ENCODE measurements at regions not wholly inside any gene's neighbourhood (a gene's known extent, or its start where the extent isn't known, plus 50 kb on each side); places are given as distances from the start of the nearest gene placed in this dataset.

- DNase-seq = no peak
- no peak overlapping the region for H3K4me3 ChIP-seq (ENCODE audit: low read length)
- H3K36me3 ChIP-seq (ENCODE audit: insufficient read depth, low read length) = no peaks in the 10 kb centered on the region
- no peak overlapping the region for H3K9ac ChIP-seq (ENCODE audit: low read length)
- no peaks in the 10 kb centered on the region for H3K9me3 ChIP-seq (ENCODE audit: low read length)
- H4K20me1 ChIP-seq (ENCODE audit: insufficient read depth, low read depth, low read length) = no peaks in the 10 kb centered on the region
- H3K79me2 ChIP-seq (ENCODE audit: low read length) = no peaks in the 10 kb centered on the region
- H3K9me2 ChIP-seq (replicated peaks; ENCODE audit: insufficient read depth, low read length) = no peaks in the 10 kb centered on the region
- H3K4me1 ChIP-seq (ENCODE audit: low read length) = no peaks in the 10 kb centered on the region
- H3K4me2 ChIP-seq (ENCODE audit: low read depth, low read length, poor library complexity, severe bottlenecking) = no peak overlapping the region
- H3K27ac ChIP-seq (ENCODE audit: low read length) = no peak overlapping the region
- H3K27me3 ChIP-seq (ENCODE audit: low read length) = no peaks in the 10 kb centered on the region
- no peak overlapping the region for H2AFZ ChIP-seq (ENCODE audit: low read length)
These were observed 853.0 kb upstream of the EPHA7 start for GRCh38 chr6:94272327-94272726.

GRCh38 chr6:94270091-94270948, 851.0 kb upstream of the EPHA7 start:
- no peak for DNase-seq
- no peaks in the 10 kb centered on the region; the same call in 1 of the 2 replicates for H3K9me3 ChIP-seq (ENCODE audit: low read length)
- no peaks in the 10 kb centered on the region for H3K4me1 ChIP-seq (ENCODE audit: low read length)
- H3K79me2 ChIP-seq (ENCODE audit: low read length) = no peaks in the 10 kb centered on the region
- H3K27me3 ChIP-seq (ENCODE audit: low read length) = no peaks in the 10 kb centered on the region
- H3K4me3 ChIP-seq (ENCODE audit: low read length) = no peak overlapping the region
- no peak overlapping the region for H3K27ac ChIP-seq (ENCODE audit: low read length)
- no peaks in the 10 kb centered on the region for H4K20me1 ChIP-seq (ENCODE audit: insufficient read depth, low read depth, low read length)
- H3K36me3 ChIP-seq (ENCODE audit: insufficient read depth, low read length) = no peaks in the 10 kb centered on the region
- no peak overlapping the region for H2AFZ ChIP-seq (ENCODE audit: low read length)
- no peak overlapping the region for H3K4me2 ChIP-seq (ENCODE audit: low read depth, low read length, poor library complexity, severe bottlenecking)
- no peak overlapping the region for H3K9ac ChIP-seq (ENCODE audit: low read length)
- no peaks in the 10 kb centered on the region for H3K9me2 ChIP-seq (replicated peaks; ENCODE audit: insufficient read depth, low read length)

GRCh38 chr6:94269256-94269655, 849.9 kb upstream of the EPHA7 start:
- Histone ChIP-seq H3K9me3 (ENCODE audit: low read length) (no peaks in the 10 kb centered on the region; the same call in none of the 2 replicates), H3K79me2 (ENCODE audit: low read length) (no peaks in the 10 kb centered on the region), H3K4me1 (ENCODE audit: low read length) (no peaks in the 10 kb centered on the region), H3K4me2 (ENCODE audit: low read depth, low read length, poor library complexity, severe bottlenecking) (no peak overlapping the region), H3K27me3 (ENCODE audit: low read length) (no peaks in the 10 kb centered on the region), H2AFZ (ENCODE audit: low read length) (no peak overlapping the region), H3K4me3 (ENCODE audit: low read length) (no peak overlapping the region), H4K20me1 (ENCODE audit: insufficient read depth, low read depth, low read length) (no peaks in the 10 kb centered on the region), H3K27ac (ENCODE audit: low read length) (no peak overlapping the region), H3K36me3 (ENCODE audit: insufficient read depth, low read length) (no peaks in the 10 kb centered on the region), H3K9ac (ENCODE audit: low read length) (no peak overlapping the region), H3K9me2 (replicated peaks; ENCODE audit: insufficient read depth, low read length) (no peaks in the 10 kb centered on the region)
- DNase-seq = no peak

GRCh38 chr6:94260765-94261164, 841.4 kb upstream of the EPHA7 start:
- H4K20me1 ChIP-seq (ENCODE audit: insufficient read depth, low read depth, low read length) = no peaks in the 10 kb centered on the region
- H3K27ac ChIP-seq (ENCODE audit: low read length) = no peak overlapping the region
- no peak overlapping the region for H3K4me2 ChIP-seq (ENCODE audit: low read depth, low read length, poor library complexity, severe bottlenecking)
- H3K27me3 ChIP-seq (ENCODE audit: low read length) = no peaks in the 10 kb centered on the region
- no peak for DNase-seq
- no peak overlapping the region for H3K9ac ChIP-seq (ENCODE audit: low read length)
- no peaks in the 10 kb centered on the region for H3K36me3 ChIP-seq (ENCODE audit: insufficient read depth, low read length)
- no peaks in the 10 kb centered on the region for H3K4me1 ChIP-seq (ENCODE audit: low read length)
- no peak overlapping the region for H2AFZ ChIP-seq (ENCODE audit: low read length)
- peaks cover 13% of the 10 kb centered on the region for H3K9me3 ChIP-seq (ENCODE audit: low read length)
- H3K9me2 ChIP-seq (replicated peaks; ENCODE audit: insufficient read depth, low read length) = no peaks in the 10 kb centered on the region
- H3K79me2 ChIP-seq (ENCODE audit: low read length) = no peaks in the 10 kb centered on the region
- H3K4me3 ChIP-seq (ENCODE audit: low read length) = no peak overlapping the region

- no peak for DNase-seq
- peaks cover 4% of the 10 kb centered on the region; the same call in 1 of the 2 replicates for H3K9me3 ChIP-seq (ENCODE audit: low read length)
- H3K79me2 ChIP-seq (ENCODE audit: low read length) = no peaks in the 10 kb centered on the region
- H3K9ac ChIP-seq (ENCODE audit: low read length) = no peak overlapping the region
- no peaks in the 10 kb centered on the region for H3K4me1 ChIP-seq (ENCODE audit: low read length)
- H3K27ac ChIP-seq (ENCODE audit: low read length) = no peak overlapping the region
- H3K27me3 ChIP-seq (ENCODE audit: low read length) = no peaks in the 10 kb centered on the region
- H2AFZ ChIP-seq (ENCODE audit: low read length) = no peak overlapping the region
- no peak overlapping the region for H3K4me3 ChIP-seq (ENCODE audit: low read length)
- no peaks in the 10 kb centered on the region for H3K9me2 ChIP-seq (replicated peaks; ENCODE audit: insufficient read depth, low read length)
- H3K4me2 ChIP-seq (ENCODE audit: low read depth, low read length, poor library complexity, severe bottlenecking) = no peak overlapping the region
- no peaks in the 10 kb centered on the region for H4K20me1 ChIP-seq (ENCODE audit: insufficient read depth, low read depth, low read length)
- H3K36me3 ChIP-seq (ENCODE audit: insufficient read depth, low read length) = no peaks in the 10 kb centered on the region
These were observed 835.3 kb upstream of the EPHA7 start for GRCh38 chr6:94254689-94255088.

- H3K9ac ChIP-seq (ENCODE audit: low read length) = no peak overlapping the region
- no peaks in the 10 kb centered on the region for H3K9me2 ChIP-seq (replicated peaks; ENCODE audit: insufficient read depth, low read length)
- H3K36me3 ChIP-seq (ENCODE audit: insufficient read depth, low read length) = no peaks in the 10 kb centered on the region
- no peaks in the 10 kb centered on the region for H3K79me2 ChIP-seq (ENCODE audit: low read length)
- DNase-seq = no peak
- no peaks in the 10 kb centered on the region for H3K4me1 ChIP-seq (ENCODE audit: low read length)
- H3K27me3 ChIP-seq (ENCODE audit: low read length) = no peaks in the 10 kb centered on the region
- no peaks in the 10 kb centered on the region for H3K9me3 ChIP-seq (ENCODE audit: low read length)
- no peak overlapping the region for H2AFZ ChIP-seq (ENCODE audit: low read length)
- H3K27ac ChIP-seq (ENCODE audit: low read length) = no peak overlapping the region
- no peak overlapping the region for H3K4me3 ChIP-seq (ENCODE audit: low read length)
- no peak overlapping the region for H3K4me2 ChIP-seq (ENCODE audit: low read depth, low read length, poor library complexity, severe bottlenecking)
- H4K20me1 ChIP-seq (ENCODE audit: insufficient read depth, low read depth, low read length) = no peaks in the 10 kb centered on the region
These were observed 832.5 kb upstream of the EPHA7 start for GRCh38 chr6:94251878-94252277.

GRCh38 chr6:94245395-94245794, 826.0 kb upstream of the EPHA7 start:
- H3K4me3 ChIP-seq (ENCODE audit: low read length) = no peak overlapping the region
- H3K9me2 ChIP-seq (replicated peaks; ENCODE audit: insufficient read depth, low read length) = no peaks in the 10 kb centered on the region
- H2AFZ ChIP-seq (ENCODE audit: low read length) = no peak overlapping the region
- H3K27ac ChIP-seq (ENCODE audit: low read length) = no peak overlapping the region
- DNase-seq = no peak
- no peak overlapping the region for H3K4me2 ChIP-seq (ENCODE audit: low read depth, low read length, poor library complexity, severe bottlenecking)
- no peaks in the 10 kb centered on the region for H3K4me1 ChIP-seq (ENCODE audit: low read length)
- no peaks in the 10 kb centered on the region for H3K79me2 ChIP-seq (ENCODE audit: low read length)
- H3K9ac ChIP-seq (ENCODE audit: low read length) = no peak overlapping the region
- no peaks in the 10 kb centered on the region for H3K9me3 ChIP-seq (ENCODE audit: low read length)
- H3K27me3 ChIP-seq (ENCODE audit: low read length) = no peaks in the 10 kb centered on the region
- H4K20me1 ChIP-seq (ENCODE audit: insufficient read depth, low read depth, low read length) = no peaks in the 10 kb centered on the region
- no peaks in the 10 kb centered on the region for H3K36me3 ChIP-seq (ENCODE audit: insufficient read depth, low read length)

DNA sequence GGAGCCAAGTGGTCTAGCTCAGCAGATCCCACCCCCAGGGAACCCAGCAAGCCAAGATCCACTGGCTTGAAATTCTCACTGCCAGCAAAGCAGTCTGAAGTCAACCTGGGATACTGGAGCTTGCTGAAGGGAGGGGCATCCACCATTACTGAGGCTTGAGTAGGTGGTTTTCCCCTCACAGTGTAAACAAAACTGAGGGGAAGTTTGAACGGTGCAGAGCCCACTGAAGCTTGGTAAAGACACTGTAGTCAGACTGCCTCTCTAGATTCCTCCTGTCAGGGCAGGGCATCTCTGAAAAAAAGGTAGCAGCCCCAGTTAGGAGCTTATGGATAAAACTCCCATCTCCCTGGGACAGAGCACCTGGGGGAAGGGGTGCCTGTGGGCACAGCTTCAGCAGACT, 819.5 kb upstream of the EPHA7 start:
- Histone ChIP-seq H3K9ac (ENCODE audit: low read length) (no peak overlapping the region), H3K36me3 (ENCODE audit: insufficient read depth, low read length) (no peaks in the 10 kb centered on the region), H3K4me3 (ENCODE audit: low read length) (no peak overlapping the region), H3K27ac (ENCODE audit: low read length) (no peak overlapping the region), H3K79me2 (ENCODE audit: low read length) (no peaks in the 10 kb centered on the region), H4K20me1 (ENCODE audit: insufficient read depth, low read depth, low read length) (no peaks in the 10 kb centered on the region), H3K27me3 (ENCODE audit: low read length) (no peaks in the 10 kb centered on the region), H2AFZ (ENCODE audit: low read length) (no peak overlapping the region), H3K4me1 (ENCODE audit: low read length) (no peaks in the 10 kb centered on the region), H3K4me2 (ENCODE audit: low read depth, low read length, poor library complexity, severe bottlenecking) (no peak overlapping the region), H3K9me3 (ENCODE audit: low read length) (no peaks in the 10 kb centered on the region; the same call in 1 of the 2 replicates), H3K9me2 (replicated peaks; ENCODE audit: insufficient read depth, low read length) (no peaks in the 10 kb centered on the region)
- no peak for DNase-seq

All from Karpas-422 (cell line).